ENCODE measurements at regions not wholly inside any gene's neighbourhood (a gene's known extent, or its start where the extent isn't known, plus 50 kb on each side); places are given as distances from the start of the nearest gene placed in this dataset.

DNA sequence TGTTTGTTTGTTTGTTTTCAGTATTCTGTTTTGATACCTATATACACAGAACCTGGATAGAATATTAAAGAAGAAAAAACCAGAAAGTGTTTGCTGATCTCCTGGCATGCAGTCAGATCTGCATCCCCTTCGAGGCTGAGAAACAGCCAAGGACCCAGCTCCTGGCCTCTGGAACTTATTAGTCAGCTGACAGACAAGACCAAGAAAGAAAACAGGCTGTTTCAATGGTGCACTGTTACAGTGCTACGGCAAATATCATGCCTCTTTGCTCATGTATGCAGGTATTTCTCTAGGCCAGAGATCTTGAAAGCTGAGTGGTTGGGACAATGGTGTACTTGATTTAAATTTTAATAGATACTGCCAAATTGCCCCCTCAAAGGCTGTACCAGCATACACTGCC lies 95.0 kb downstream of the C5orf15 start (continued):
- TF ChIP-seq HDAC6 (IDR thresholded peaks at IDR 0.05; ENCODE audit: low read depth, low read length) (no peak), BACH1 (IDR thresholded peaks at IDR 0.05; ENCODE audit: low read length) (no peak), EZH2 (IDR thresholded peaks at IDR 0.05; ENCODE audit: low read depth, low read length, severe bottlenecking) (no peak), EP300 (IDR thresholded peaks at IDR 0.05; ENCODE audit: borderline replicate concordance in 1 of 2, low read depth in 2 of 2, low read length in 2 of 2) (no peak)
- TF ChIP-seq, protein P1, sequence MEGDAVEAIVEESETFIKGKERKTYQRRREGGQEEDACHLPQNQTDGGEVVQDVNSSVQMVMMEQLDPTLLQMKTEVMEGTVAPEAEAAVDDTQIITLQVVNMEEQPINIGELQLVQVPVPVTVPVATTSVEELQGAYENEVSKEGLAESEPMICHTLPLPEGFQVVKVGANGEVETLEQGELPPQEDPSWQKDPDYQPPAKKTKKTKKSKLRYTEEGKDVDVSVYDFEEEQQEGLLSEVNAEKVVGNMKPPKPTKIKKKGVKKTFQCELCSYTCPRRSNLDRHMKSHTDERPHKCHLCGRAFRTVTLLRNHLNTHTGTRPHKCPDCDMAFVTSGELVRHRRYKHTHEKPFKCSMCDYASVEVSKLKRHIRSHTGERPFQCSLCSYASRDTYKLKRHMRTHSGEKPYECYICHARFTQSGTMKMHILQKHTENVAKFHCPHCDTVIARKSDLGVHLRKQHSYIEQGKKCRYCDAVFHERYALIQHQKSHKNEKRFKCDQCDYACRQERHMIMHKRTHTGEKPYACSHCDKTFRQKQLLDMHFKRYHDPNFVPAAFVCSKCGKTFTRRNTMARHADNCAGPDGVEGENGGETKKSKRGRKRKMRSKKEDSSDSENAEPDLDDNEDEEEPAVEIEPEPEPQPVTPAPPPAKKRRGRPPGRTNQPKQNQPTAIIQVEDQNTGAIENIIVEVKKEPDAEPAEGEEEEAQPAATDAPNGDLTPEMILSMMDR (IDR thresholded peaks at IDR 0.05; ENCODE audit: control extremely low read depth in 1 of 3, insufficient read depth in 1 of 3, low read depth in 1 of 3, low read length in 3 of 3) = no peak
